GM23338 (cell line): ENCODE measurements at regions not wholly inside any gene's neighbourhood (a gene's known extent, or its start where the extent isn't known, plus 50 kb on each side); places are given as distances from the start of the nearest gene placed in this dataset.

Experiments
- ATAC-seq: fragments of 200-7000 bp; cut with Tn5 transposase; 3 replicates; pipeline ENCODE4 v1.9.1; 2020
- DNase-seq: peaks from one replicate; pipeline ENCODE4 v3.0.0-alpha.2; 2015; ENCODE audit warnings: low spot score
- H2AFZ ChIP-seq: fragments of 200-600 bp; sonication (generic); 2 replicates; pipeline ENCODE4 v1.8.0; 2016; ENCODE audit warnings: antibody characterized with exemption, mild to moderate bottlenecking, moderate library complexity
- H3F3A ChIP-seq: fragments of 200-600 bp; sonication (generic); replicated peaks from 2 replicates; pipeline ENCODE4 v1.8.0; 2017; ENCODE audit warnings: antibody characterized with exemption, mixed run types, low read depth
- H3K27ac ChIP-seq: fragments of 200-600 bp; sonication (generic); 2 replicates; pipeline ENCODE4 v1.6.1; 2016; ENCODE audit warnings: low read depth
- H3K27me3 ChIP-seq: fragments of 200-600 bp; sonication (generic); 2 replicates; pipeline ENCODE4 v1.8.0; 2016; ENCODE audit warnings: mild to moderate bottlenecking, mixed run types, moderate library complexity; ENCODE audit not compliant: insufficient read depth
- H3K36me3 ChIP-seq: fragments of 200-600 bp; sonication (generic); 2 replicates; pipeline ENCODE4 v1.8.0; 2016; ENCODE audit warnings: mild to moderate bottlenecking; ENCODE audit not compliant: insufficient read depth
- H3K4me1 ChIP-seq: fragments of 200-600 bp; sonication (generic); 2 replicates; pipeline ENCODE4 v1.8.0; 2016; ENCODE audit warnings: mild to moderate bottlenecking, moderate library complexity; ENCODE audit not compliant: insufficient read depth
- H3K4me2 ChIP-seq: fragments of 200-600 bp; sonication (generic); 2 replicates; pipeline ENCODE4 v1.7.1; 2017; ENCODE audit warnings: mixed run types
- H3K4me3 ChIP-seq: fragments of 200-600 bp; sonication (generic); 2 replicates; pipeline ENCODE4 v1.6.1; 2016; ENCODE audit warnings: mixed run types
- H3K79me2 ChIP-seq: fragments of 200-600 bp; sonication (generic); replicated peaks from 2 replicates; pipeline ENCODE4 v1.8.0; 2017; ENCODE audit warnings: mild to moderate bottlenecking; ENCODE audit not compliant: insufficient read depth
- H3K9me2 ChIP-seq: fragments of 200-600 bp; sonication (generic); 2 replicates; pipeline ENCODE4 v1.8.0; 2017; ENCODE audit not compliant: insufficient read depth
- H4K20me1 ChIP-seq: fragments of 200-600 bp; sonication (generic); replicated peaks from 2 replicates; pipeline ENCODE4 v1.8.0; 2017; ENCODE audit warnings: mild to moderate bottlenecking; ENCODE audit not compliant: insufficient read depth
- H3K27ac Mint-ChIP-seq: 2 replicates; pipeline ENCODE4 v1.8.0; 2020; ENCODE audit warnings: inconsistent platforms, mild to moderate bottlenecking, moderate library complexity, mixed read lengths
- H3K27me3 Mint-ChIP-seq: 3 replicates; pipeline ENCODE4 v1.8.0; 2022; ENCODE audit warnings: low read depth, mild to moderate bottlenecking, moderate library complexity, mixed read lengths, inconsistent platforms; ENCODE audit not compliant: insufficient read depth, poor library complexity
- H3K36me3 Mint-ChIP-seq: 3 replicates; pipeline ENCODE4 v1.8.0; 2021; ENCODE audit warnings: low read depth, mild to moderate bottlenecking, inconsistent platforms, moderate library complexity, mixed read lengths
- H3K4me1 Mint-ChIP-seq: 3 replicates; pipeline ENCODE4 v1.8.0; 2020; ENCODE audit warnings: mild to moderate bottlenecking, inconsistent platforms, mixed read lengths
- H3K4me3 Mint-ChIP-seq: 3 replicates; pipeline ENCODE4 v1.8.0; 2021; ENCODE audit warnings: moderate library complexity, mild to moderate bottlenecking, inconsistent platforms, mixed read lengths
- H3K9me3 Mint-ChIP-seq: 3 replicates; pipeline ENCODE4 v1.8.0; 2020; ENCODE audit warnings: moderate library complexity, mild to moderate bottlenecking, inconsistent platforms, mixed read lengths
- CREB1 ChIP-seq: fragments of 250-450 bp; sonication (Bioruptor Pico); IDR thresholded peaks from 2 replicates; pipeline ENCODE4 v1.5.0; 2020; ENCODE audit warnings: low read depth, mild to moderate bottlenecking, moderate library complexity
- EZH2 ChIP-seq: fragments of 200-600 bp; sonication (generic); IDR thresholded peaks from one replicate; pipeline ENCODE4 v1.8.0; 2017; ENCODE audit warnings: antibody characterized with exemption, mild to moderate bottlenecking, low read depth; ENCODE audit not compliant: unreplicated experiment
- EZH2phosphoT487 ChIP-seq: fragments of 200-600 bp; sonication (generic); IDR thresholded peaks from one replicate; pipeline ENCODE4 v1.8.1; 2018; ENCODE audit warnings: antibody characterized with exemption; ENCODE audit not compliant: unreplicated experiment
- JUNB ChIP-seq: IDR thresholded peaks from one replicate; pipeline ENCODE4 v1.6.1; 2016; ENCODE audit warnings: antibody characterized with exemption; ENCODE audit not compliant: unreplicated experiment
- NANOG ChIP-seq: IDR thresholded peaks from 2 replicates; pipeline ENCODE4 v1.6.1; 2016; ENCODE audit warnings: antibody characterized with exemption, borderline replicate concordance
- POLR2AphosphoS5 ChIP-seq: IDR thresholded peaks from 2 replicates; pipeline ENCODE4 v1.6.1; 2016; ENCODE audit warnings: antibody characterized with exemption, low read depth
- STAT1 ChIP-seq: IDR thresholded peaks from one replicate; pipeline ENCODE4 v1.6.1; 2016; ENCODE audit warnings: antibody characterized with exemption; ENCODE audit not compliant: unreplicated experiment
- ZNF114 ChIP-seq: fragments of 250-450 bp; sonication (Bioruptor Pico); IDR thresholded peaks from 2 replicates; pipeline ENCODE4 v1.5.0; 2020; ENCODE audit warnings: mild to moderate bottlenecking, moderate library complexity
- ZNF331 ChIP-seq: fragments of 250-450 bp; sonication (Bioruptor Pico); IDR thresholded peaks from 2 replicates; pipeline ENCODE4 v1.5.0; 2020; ENCODE audit warnings: low read depth, mild to moderate bottlenecking, moderate library complexity
- TF ChIP-seq, protein P1 (sequence below), 2 experiments: fragments of 200-600 bp in 1 of 2; sonication (generic) in 1 of 2; conservative IDR thresholded peaks; 2 replicates each; pipeline versions ENCODE4 v1.5.1 to v1.6.1; 2016 to 2017; ENCODE audit warnings: antibody characterized with exemption in 2 of 2, low read depth in 2 of 2, mild to moderate bottlenecking in 2 of 2, moderate library complexity in 1 of 2
- TF ChIP-seq, protein P2 (sequence below): IDR thresholded peaks from 2 replicates; pipeline ENCODE4 v1.6.1; 2016; ENCODE audit warnings: antibody characterized with exemption
- TF ChIP-seq, protein P3 (sequence below): IDR thresholded peaks from one replicate; pipeline ENCODE4 v1.6.1; 2018; ENCODE audit warnings: antibody characterized with exemption; ENCODE audit not compliant: unreplicated experiment
- TF ChIP-seq, protein P4 (sequence below): fragments of 250-450 bp; sonication (Bioruptor Pico); IDR thresholded peaks from 2 replicates; pipeline ENCODE4 v1.5.0; 2020; ENCODE audit warnings: mild to moderate bottlenecking, moderate library complexity

- no peak for ATAC-seq
- no peak for TF ChIP-seq POLR2AphosphoS5
- TF ChIP-seq, protein P1, sequence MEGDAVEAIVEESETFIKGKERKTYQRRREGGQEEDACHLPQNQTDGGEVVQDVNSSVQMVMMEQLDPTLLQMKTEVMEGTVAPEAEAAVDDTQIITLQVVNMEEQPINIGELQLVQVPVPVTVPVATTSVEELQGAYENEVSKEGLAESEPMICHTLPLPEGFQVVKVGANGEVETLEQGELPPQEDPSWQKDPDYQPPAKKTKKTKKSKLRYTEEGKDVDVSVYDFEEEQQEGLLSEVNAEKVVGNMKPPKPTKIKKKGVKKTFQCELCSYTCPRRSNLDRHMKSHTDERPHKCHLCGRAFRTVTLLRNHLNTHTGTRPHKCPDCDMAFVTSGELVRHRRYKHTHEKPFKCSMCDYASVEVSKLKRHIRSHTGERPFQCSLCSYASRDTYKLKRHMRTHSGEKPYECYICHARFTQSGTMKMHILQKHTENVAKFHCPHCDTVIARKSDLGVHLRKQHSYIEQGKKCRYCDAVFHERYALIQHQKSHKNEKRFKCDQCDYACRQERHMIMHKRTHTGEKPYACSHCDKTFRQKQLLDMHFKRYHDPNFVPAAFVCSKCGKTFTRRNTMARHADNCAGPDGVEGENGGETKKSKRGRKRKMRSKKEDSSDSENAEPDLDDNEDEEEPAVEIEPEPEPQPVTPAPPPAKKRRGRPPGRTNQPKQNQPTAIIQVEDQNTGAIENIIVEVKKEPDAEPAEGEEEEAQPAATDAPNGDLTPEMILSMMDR (conservative IDR thresholded peaks at IDR 0.05; ENCODE audit: low read depth in 2 of 2), result no peak
- TF ChIP-seq, protein P2, sequence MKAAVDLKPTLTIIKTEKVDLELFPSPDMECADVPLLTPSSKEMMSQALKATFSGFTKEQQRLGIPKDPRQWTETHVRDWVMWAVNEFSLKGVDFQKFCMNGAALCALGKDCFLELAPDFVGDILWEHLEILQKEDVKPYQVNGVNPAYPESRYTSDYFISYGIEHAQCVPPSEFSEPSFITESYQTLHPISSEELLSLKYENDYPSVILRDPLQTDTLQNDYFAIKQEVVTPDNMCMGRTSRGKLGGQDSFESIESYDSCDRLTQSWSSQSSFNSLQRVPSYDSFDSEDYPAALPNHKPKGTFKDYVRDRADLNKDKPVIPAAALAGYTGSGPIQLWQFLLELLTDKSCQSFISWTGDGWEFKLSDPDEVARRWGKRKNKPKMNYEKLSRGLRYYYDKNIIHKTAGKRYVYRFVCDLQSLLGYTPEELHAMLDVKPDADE, result no peak
- TF ChIP-seq ZNF331, result no peak
- TF ChIP-seq EZH2phosphoT487, result no peak
- no peak for TF ChIP-seq NANOG
- no peak for TF ChIP-seq EZH2
- TF ChIP-seq JUNB, result no peak
- no peak for TF ChIP-seq CREB1 (CRISPR knock-in tag)
- TF ChIP-seq, protein P3, sequence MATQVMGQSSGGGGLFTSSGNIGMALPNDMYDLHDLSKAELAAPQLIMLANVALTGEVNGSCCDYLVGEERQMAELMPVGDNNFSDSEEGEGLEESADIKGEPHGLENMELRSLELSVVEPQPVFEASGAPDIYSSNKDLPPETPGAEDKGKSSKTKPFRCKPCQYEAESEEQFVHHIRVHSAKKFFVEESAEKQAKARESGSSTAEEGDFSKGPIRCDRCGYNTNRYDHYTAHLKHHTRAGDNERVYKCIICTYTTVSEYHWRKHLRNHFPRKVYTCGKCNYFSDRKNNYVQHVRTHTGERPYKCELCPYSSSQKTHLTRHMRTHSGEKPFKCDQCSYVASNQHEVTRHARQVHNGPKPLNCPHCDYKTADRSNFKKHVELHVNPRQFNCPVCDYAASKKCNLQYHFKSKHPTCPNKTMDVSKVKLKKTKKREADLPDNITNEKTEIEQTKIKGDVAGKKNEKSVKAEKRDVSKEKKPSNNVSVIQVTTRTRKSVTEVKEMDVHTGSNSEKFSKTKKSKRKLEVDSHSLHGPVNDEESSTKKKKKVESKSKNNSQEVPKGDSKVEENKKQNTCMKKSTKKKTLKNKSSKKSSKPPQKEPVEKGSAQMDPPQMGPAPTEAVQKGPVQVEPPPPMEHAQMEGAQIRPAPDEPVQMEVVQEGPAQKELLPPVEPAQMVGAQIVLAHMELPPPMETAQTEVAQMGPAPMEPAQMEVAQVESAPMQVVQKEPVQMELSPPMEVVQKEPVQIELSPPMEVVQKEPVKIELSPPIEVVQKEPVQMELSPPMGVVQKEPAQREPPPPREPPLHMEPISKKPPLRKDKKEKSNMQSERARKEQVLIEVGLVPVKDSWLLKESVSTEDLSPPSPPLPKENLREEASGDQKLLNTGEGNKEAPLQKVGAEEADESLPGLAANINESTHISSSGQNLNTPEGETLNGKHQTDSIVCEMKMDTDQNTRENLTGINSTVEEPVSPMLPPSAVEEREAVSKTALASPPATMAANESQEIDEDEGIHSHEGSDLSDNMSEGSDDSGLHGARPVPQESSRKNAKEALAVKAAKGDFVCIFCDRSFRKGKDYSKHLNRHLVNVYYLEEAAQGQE, result no peak
- TF ChIP-seq, protein P4, sequence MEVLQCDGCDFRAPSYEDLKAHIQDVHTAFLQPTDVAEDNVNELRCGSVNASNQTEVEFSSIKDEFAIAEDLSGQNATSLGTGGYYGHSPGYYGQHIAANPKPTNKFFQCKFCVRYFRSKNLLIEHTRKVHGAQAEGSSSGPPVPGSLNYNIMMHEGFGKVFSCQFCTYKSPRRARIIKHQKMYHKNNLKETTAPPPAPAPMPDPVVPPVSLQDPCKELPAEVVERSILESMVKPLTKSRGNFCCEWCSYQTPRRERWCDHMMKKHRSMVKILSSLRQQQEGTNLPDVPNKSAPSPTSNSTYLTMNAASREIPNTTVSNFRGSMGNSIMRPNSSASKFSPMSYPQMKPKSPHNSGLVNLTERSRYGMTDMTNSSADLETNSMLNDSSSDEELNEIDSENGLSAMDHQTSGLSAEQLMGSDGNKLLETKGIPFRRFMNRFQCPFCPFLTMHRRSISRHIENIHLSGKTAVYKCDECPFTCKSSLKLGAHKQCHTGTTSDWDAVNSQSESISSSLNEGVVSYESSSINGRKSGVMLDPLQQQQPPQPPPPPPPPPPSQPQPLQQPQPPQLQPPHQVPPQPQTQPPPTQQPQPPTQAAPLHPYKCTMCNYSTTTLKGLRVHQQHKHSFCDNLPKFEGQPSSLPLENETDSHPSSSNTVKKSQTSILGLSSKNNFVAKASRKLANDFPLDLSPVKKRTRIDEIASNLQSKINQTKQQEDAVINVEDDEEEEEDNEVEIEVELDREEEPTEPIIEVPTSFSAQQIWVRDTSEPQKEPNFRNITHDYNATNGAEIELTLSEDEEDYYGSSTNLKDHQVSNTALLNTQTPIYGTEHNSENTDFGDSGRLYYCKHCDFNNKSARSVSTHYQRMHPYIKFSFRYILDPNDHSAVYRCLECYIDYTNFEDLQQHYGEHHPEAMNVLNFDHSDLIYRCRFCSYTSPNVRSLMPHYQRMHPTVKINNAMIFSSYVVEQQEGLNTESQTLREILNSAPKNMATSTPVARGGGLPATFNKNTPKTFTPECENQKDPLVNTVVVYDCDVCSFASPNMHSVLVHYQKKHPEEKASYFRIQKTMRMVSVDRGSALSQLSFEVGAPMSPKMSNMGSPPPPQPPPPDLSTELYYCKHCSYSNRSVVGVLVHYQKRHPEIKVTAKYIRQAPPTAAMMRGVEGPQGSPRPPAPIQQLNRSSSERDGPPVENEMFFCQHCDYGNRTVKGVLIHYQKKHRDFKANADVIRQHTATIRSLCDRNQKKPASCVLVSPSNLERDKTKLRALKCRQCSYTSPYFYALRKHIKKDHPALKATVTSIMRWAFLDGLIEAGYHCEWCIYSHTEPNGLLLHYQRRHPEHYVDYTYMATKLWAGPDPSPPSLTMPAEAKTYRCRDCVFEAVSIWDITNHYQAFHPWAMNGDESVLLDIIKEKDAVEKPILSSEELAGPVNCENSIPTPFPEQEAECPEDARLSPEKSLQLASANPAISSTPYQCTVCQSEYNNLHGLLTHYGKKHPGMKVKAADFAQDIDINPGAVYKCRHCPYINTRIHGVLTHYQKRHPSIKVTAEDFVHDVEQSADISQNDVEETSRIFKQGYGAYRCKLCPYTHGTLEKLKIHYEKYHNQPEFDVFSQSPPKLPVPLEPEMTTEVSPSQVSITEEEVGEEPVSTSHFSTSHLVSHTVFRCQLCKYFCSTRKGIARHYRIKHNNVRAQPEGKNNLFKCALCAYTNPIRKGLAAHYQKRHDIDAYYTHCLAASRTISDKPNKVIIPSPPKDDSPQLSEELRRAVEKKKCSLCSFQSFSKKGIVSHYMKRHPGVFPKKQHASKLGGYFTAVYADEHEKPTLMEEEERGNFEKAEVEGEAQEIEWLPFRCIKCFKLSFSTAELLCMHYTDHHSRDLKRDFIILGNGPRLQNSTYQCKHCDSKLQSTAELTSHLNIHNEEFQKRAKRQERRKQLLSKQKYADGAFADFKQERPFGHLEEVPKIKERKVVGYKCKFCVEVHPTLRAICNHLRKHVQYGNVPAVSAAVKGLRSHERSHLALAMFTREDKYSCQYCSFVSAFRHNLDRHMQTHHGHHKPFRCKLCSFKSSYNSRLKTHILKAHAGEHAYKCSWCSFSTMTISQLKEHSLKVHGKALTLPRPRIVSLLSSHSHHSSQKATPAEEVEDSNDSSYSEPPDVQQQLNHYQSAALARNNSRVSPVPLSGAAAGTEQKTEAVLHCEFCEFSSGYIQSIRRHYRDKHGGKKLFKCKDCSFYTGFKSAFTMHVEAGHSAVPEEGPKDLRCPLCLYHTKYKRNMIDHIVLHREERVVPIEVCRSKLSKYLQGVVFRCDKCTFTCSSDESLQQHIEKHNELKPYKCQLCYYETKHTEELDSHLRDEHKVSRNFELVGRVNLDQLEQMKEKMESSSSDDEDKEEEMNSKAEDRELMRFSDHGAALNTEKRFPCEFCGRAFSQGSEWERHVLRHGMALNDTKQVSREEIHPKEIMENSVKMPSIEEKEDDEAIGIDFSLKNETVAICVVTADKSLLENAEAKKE (CRISPR knock-in tag), result no peak
- no peak for TF ChIP-seq ZNF114 (CRISPR knock-in tag)
- TF ChIP-seq STAT1, result no peak
- Histone ChIP-seq H3K9me2 (no peaks in the 10 kb centered on the region), H2AFZ (no peak overlapping the region), H3K27me3 (no peaks in the 10 kb centered on the region), H4K20me1 (no peaks in the 10 kb centered on the region), H3K36me3 (no peaks in the 10 kb centered on the region), H3K4me3 (no peak overlapping the region), H3F3A (no peaks in the 10 kb centered on the region), H3K4me2 (no peak overlapping the region), H3K27ac (no peak overlapping the region), H3K79me2 (no peaks in the 10 kb centered on the region), H3K4me1 (no peaks in the 10 kb centered on the region)
- H3K9me3 Mint-ChIP-seq, result no peaks in the 10 kb centered on the region
- H3K27ac Mint-ChIP-seq, result no peak overlapping the region
- H3K27me3 Mint-ChIP-seq, result no peaks in the 10 kb centered on the region
- no peaks in the 10 kb centered on the region for H3K4me1 Mint-ChIP-seq
- H3K36me3 Mint-ChIP-seq, result no peaks in the 10 kb centered on the region
- no peak for DNase-seq
- H3K4me3 Mint-ChIP-seq, result no peak overlapping the region
Measured at GRCh38 chr12:82184844-82185243, 173.3 kb downstream of the CCDC59 start.
